ENCODE measurements at regions not wholly inside any gene's neighbourhood (a gene's known extent, or its start where the extent isn't known, plus 50 kb on each side); places are given as distances from the start of the nearest gene placed in this dataset.
A peak's percentile ranks its signal among the peaks of the same experiment; 100 is the strongest.

GRCh38 chr17:55829995-55830612, 79.3 kb downstream of the PCTP start:
- no peak for DNase-seq

GRCh38 chr17:55830699-55831471, 80.0 kb downstream of the PCTP start:
- no peak for DNase-seq

GRCh38 chr17:55833306-55833705, 82.5 kb downstream of the PCTP start:
- no peak for DNase-seq

GRCh38 chr17:55842405-55843158, 91.7 kb downstream of the PCTP start:
- DNase-seq = no peak

- no peak for DNase-seq
Observed at GRCh38 chr17:55843785-55844184, 92.9 kb downstream of the PCTP start.

GRCh38 chr17:55845385-55845784, 94.5 kb downstream of the PCTP start:
- DNase-seq = peak; percentile 19

GRCh38 chr17:55846745-55847144, 95.9 kb downstream of the PCTP start:
- no peak for DNase-seq

- no peak for DNase-seq
Observed at GRCh38 chr17:55852734-55853133, 101.9 kb downstream of the PCTP start.

- DNase-seq = no peak
Observed at GRCh38 chr17:55859301-55859795, 108.5 kb downstream of the PCTP start.

GRCh38 chr17:55865072-55865762, 114.4 kb downstream of the PCTP start:
- DNase-seq = no peak

GRCh38 chr17:55870044-55870443, 119.2 kb downstream of the PCTP start:
- no peak for DNase-seq

- no peak for DNase-seq
Observed at GRCh38 chr17:55872374-55872773, 121.5 kb downstream of the PCTP start.

- DNase-seq = no peak
Observed at GRCh38 chr17:55873017-55873758, 122.3 kb downstream of the PCTP start.

- no peak for DNase-seq
Observed at GRCh38 chr17:55883149-55883548, 132.3 kb downstream of the PCTP start.

GRCh38 chr17:55887531-55887930, 136.7 kb downstream of the PCTP start:
- DNase-seq = no peak

GRCh38 chr17:55889271-55889670, 138.4 kb downstream of the PCTP start:
- no peak for DNase-seq

- no peak for DNase-seq
Observed at GRCh38 chr17:55895112-55895759, 144.4 kb downstream of the PCTP start.

- DNase-seq = no peak
Observed at GRCh38 chr17:55897301-55897700, 146.4 kb downstream of the PCTP start.

GRCh38 chr17:55898195-55898594, 147.3 kb downstream of the PCTP start:
- DNase-seq = no peak

- no peak for DNase-seq
Observed at GRCh38 chr17:55900188-55900587, 149.3 kb downstream of the PCTP start.

GRCh38 chr17:55903028-55903690, 152.3 kb downstream of the PCTP start:
- no peak for DNase-seq
